ENCODE measurements at regions not wholly inside any gene's neighbourhood (a gene's known extent, or its start where the extent isn't known, plus 50 kb on each side); places are given as distances from the start of the nearest gene placed in this dataset.

GRCh38 chr2:58572731-58573130 lies 331.6 kb upstream of the FANCL start:
- Histone ChIP-seq H3K27ac (ENCODE audit: low read length) (no peak overlapping the region), H2AFZ (ENCODE audit: low read depth, low read length) (no peak overlapping the region)

GRCh38 chr2:58571181-58571852 lies 330.2 kb upstream of the FANCL start:
- H3K4me1 ChIP-seq (ENCODE audit: low read length) = peaks cover 9% of the 10 kb centered on the region
- peak overlapping the region; percentile 93 for H3K4me2 ChIP-seq (ENCODE audit: low read length)
- TF ChIP-seq EZH2phosphoT487 (IDR thresholded peaks at IDR 0.05; ENCODE audit: low read depth) (no peak), CTCF (IDR thresholded peaks at IDR 0.05; ENCODE audit: low read depth, low read length) (peak; percentile 84)
- H3K27me3 ChIP-seq (ENCODE audit: low read depth, low read length) = no peaks in the 10 kb centered on the region
- peak overlapping the region; percentile 21 for H3K9ac ChIP-seq (ENCODE audit: low read length)
- H3K79me2 ChIP-seq (ENCODE audit: low read length) = no peaks in the 10 kb centered on the region
- H4K20me1 ChIP-seq (ENCODE audit: insufficient read depth, low read length) = no peaks in the 10 kb centered on the region
- H3K27ac ChIP-seq (ENCODE audit: low read length) = no peak overlapping the region
- no peaks in the 10 kb centered on the region for H3K9me3 ChIP-seq (ENCODE audit: insufficient read depth, low read length)
- peak overlapping the region; percentile 96 for H2AFZ ChIP-seq (ENCODE audit: low read depth, low read length)
- no peaks in the 10 kb centered on the region for H3K36me3 ChIP-seq (replicated peaks; ENCODE audit: low read depth, low read length)
- H3K4me3 ChIP-seq (ENCODE audit: low read length) = peak overlapping the region; percentile 68

More at GRCh38 chr2:58572731-58573130, 331.6 kb upstream of the FANCL start:
- Histone ChIP-seq H3K9me3 (ENCODE audit: insufficient read depth, low read length) (no peaks in the 10 kb centered on the region), H3K4me1 (ENCODE audit: low read length) (peaks cover 9% of the 10 kb centered on the region), H3K4me2 (ENCODE audit: low read length) (no peak overlapping the region), H3K9ac (ENCODE audit: low read length) (no peak overlapping the region), H3K36me3 (replicated peaks; ENCODE audit: low read depth, low read length) (no peaks in the 10 kb centered on the region), H3K27me3 (ENCODE audit: low read depth, low read length) (no peaks in the 10 kb centered on the region), H3K4me3 (ENCODE audit: low read length) (no peak overlapping the region), H4K20me1 (ENCODE audit: insufficient read depth, low read length) (no peaks in the 10 kb centered on the region), H3K79me2 (ENCODE audit: low read length) (no peaks in the 10 kb centered on the region)
- TF ChIP-seq EZH2phosphoT487 (IDR thresholded peaks at IDR 0.05; ENCODE audit: low read depth) (no peak), CTCF (IDR thresholded peaks at IDR 0.05; ENCODE audit: low read depth, low read length) (no peak)

GRCh38 chr2:58569475-58570185 lies 328.5 kb upstream of the FANCL start:
- Histone ChIP-seq H3K4me3 (ENCODE audit: low read length) (no peak overlapping the region), H3K36me3 (replicated peaks; ENCODE audit: low read depth, low read length) (no peaks in the 10 kb centered on the region), H2AFZ (ENCODE audit: low read depth, low read length) (no peak overlapping the region), H3K9ac (ENCODE audit: low read length) (no peak overlapping the region), H4K20me1 (ENCODE audit: insufficient read depth, low read length) (no peaks in the 10 kb centered on the region), H3K4me2 (ENCODE audit: low read length) (no peak overlapping the region), H3K27ac (ENCODE audit: low read length) (no peak overlapping the region), H3K4me1 (ENCODE audit: low read length) (peaks cover 9% of the 10 kb centered on the region), H3K9me3 (ENCODE audit: insufficient read depth, low read length) (no peaks in the 10 kb centered on the region), H3K79me2 (ENCODE audit: low read length) (no peaks in the 10 kb centered on the region), H3K27me3 (ENCODE audit: low read depth, low read length) (no peaks in the 10 kb centered on the region)
- no peak for TF ChIP-seq EZH2phosphoT487 (IDR thresholded peaks at IDR 0.05; ENCODE audit: low read depth)
- no peak for TF ChIP-seq CTCF (IDR thresholded peaks at IDR 0.05; ENCODE audit: low read depth, low read length)

- Histone ChIP-seq H4K20me1 (ENCODE audit: insufficient read depth, low read length) (no peaks in the 10 kb centered on the region), H3K4me1 (ENCODE audit: low read length) (peaks cover 9% of the 10 kb centered on the region), H3K4me2 (ENCODE audit: low read length) (no peak overlapping the region), H3K79me2 (ENCODE audit: low read length) (no peaks in the 10 kb centered on the region), H3K36me3 (replicated peaks; ENCODE audit: low read depth, low read length) (no peaks in the 10 kb centered on the region), H3K27ac (ENCODE audit: low read length) (no peak overlapping the region), H3K9ac (ENCODE audit: low read length) (no peak overlapping the region), H3K4me3 (ENCODE audit: low read length) (no peak overlapping the region), H2AFZ (ENCODE audit: low read depth, low read length) (no peak overlapping the region), H3K27me3 (ENCODE audit: low read depth, low read length) (no peaks in the 10 kb centered on the region), H3K9me3 (ENCODE audit: insufficient read depth, low read length) (no peaks in the 10 kb centered on the region)
- TF ChIP-seq EZH2phosphoT487 (IDR thresholded peaks at IDR 0.05; ENCODE audit: low read depth) (no peak), CTCF (IDR thresholded peaks at IDR 0.05; ENCODE audit: low read depth, low read length) (no peak)
Measured at GRCh38 chr2:58568901-58569300, 327.8 kb upstream of the FANCL start.

Data from OCI-LY3 (cell line).